ENCODE measurements at regions not wholly inside any gene's neighbourhood (a gene's known extent, or its start where the extent isn't known, plus 50 kb on each side); places are given as distances from the start of the nearest gene placed in this dataset.

DNA sequence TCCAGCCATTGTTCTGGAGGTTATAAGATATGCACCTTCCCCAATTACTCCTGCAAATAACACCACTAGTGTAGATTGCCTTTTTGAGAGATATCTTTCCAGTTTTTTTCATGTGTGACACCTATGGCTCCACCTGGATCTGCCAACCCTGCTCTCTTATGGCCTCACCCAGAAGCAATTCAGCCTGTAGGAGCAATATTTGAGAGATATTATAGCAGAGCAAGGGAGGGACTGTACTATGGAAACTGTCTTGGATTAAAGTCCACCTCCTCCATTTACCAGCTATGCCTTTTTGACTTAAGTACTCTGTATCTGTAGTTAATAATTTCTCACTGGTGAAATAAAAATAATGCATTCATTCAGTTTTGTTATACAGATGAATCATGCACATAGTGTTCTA is 803.5 kb downstream of the NLGN4X start:
- TF ChIP-seq, protein P1, sequence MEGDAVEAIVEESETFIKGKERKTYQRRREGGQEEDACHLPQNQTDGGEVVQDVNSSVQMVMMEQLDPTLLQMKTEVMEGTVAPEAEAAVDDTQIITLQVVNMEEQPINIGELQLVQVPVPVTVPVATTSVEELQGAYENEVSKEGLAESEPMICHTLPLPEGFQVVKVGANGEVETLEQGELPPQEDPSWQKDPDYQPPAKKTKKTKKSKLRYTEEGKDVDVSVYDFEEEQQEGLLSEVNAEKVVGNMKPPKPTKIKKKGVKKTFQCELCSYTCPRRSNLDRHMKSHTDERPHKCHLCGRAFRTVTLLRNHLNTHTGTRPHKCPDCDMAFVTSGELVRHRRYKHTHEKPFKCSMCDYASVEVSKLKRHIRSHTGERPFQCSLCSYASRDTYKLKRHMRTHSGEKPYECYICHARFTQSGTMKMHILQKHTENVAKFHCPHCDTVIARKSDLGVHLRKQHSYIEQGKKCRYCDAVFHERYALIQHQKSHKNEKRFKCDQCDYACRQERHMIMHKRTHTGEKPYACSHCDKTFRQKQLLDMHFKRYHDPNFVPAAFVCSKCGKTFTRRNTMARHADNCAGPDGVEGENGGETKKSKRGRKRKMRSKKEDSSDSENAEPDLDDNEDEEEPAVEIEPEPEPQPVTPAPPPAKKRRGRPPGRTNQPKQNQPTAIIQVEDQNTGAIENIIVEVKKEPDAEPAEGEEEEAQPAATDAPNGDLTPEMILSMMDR (IDR thresholded peaks at IDR 0.05), result no peak
- no peak for TF ChIP-seq POLR2A (IDR thresholded peaks at IDR 0.05)

All from Peyer's patch (tissue), 4 donors.